ENCODE measurements at regions not wholly inside any gene's neighbourhood (a gene's known extent, or its start where the extent isn't known, plus 50 kb on each side); places are given as distances from the start of the nearest gene placed in this dataset.

DNA sequence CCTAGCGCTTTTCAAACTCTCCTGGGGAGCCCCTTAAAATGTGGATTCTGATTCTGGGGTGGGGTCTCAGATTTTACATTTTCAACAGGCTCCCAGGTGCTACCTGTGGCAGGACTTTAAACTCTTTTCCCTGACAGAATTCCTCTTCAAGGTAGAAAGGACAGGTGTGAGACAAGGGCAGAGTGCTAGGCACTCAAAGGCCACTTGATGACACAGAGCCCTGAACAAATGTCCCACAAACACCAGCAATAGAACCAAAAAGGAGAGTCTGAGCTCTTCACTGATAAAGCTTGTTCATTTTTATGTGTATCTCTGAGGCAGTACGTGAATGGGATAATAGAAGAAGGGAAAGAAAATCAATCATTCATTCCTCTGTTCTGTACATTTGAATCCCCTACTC is 77.7 kb upstream of the PELI1 start:
- H3K27ac ChIP-seq, result no peak overlapping the region
- TF ChIP-seq ZFX (IDR thresholded peaks at IDR 0.05; ENCODE audit: borderline replicate concordance), result no peak

DNA sequence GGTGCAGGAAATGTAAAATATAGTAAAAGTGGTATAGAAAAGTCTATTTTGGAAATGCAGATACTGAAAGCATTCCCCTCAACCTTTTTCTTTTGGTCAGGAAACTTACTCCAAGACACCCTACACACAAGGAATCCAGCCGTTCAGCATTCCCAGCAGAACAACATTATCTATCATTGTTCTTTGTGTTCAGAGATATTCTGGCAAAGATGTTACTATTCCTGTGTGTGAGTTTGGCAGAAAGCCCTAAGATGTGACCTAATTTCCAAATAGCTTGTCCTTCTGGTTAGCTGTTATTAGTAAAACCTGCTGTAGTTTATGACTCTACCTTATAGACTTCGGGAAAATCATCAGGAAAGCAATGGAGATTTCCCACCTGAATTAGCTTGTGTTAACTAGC is 78.1 kb upstream of the PELI1 start:
- H3K27ac ChIP-seq, result no peak overlapping the region
- no peak for TF ChIP-seq ZFX (IDR thresholded peaks at IDR 0.05; ENCODE audit: borderline replicate concordance)
- TF ChIP-seq, protein P1, sequence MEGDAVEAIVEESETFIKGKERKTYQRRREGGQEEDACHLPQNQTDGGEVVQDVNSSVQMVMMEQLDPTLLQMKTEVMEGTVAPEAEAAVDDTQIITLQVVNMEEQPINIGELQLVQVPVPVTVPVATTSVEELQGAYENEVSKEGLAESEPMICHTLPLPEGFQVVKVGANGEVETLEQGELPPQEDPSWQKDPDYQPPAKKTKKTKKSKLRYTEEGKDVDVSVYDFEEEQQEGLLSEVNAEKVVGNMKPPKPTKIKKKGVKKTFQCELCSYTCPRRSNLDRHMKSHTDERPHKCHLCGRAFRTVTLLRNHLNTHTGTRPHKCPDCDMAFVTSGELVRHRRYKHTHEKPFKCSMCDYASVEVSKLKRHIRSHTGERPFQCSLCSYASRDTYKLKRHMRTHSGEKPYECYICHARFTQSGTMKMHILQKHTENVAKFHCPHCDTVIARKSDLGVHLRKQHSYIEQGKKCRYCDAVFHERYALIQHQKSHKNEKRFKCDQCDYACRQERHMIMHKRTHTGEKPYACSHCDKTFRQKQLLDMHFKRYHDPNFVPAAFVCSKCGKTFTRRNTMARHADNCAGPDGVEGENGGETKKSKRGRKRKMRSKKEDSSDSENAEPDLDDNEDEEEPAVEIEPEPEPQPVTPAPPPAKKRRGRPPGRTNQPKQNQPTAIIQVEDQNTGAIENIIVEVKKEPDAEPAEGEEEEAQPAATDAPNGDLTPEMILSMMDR (IDR thresholded peaks at IDR 0.05), result no peak

DNA sequence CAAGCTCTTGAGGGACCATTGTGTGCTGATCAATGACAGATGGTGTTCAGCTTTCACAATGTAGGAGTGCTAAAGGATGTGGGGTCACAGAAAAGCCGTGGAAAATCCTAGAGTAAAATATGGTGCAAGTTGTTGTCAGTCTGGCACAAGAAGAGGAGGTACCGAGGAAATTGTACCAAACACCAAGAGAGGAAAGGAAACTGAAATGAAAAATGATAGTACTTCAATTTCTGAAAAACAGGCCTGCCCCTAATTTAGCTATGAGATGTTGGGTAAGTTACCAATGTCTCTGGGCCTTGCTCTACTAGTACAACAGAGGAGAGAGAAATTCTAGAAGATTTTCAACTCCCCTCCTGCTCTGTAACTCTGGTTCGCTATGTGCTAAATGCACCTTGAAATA is 78.8 kb upstream of the PELI1 start:
- TF ChIP-seq ZFX (IDR thresholded peaks at IDR 0.05; ENCODE audit: borderline replicate concordance), result no peak
- TF ChIP-seq, protein P1 (IDR thresholded peaks at IDR 0.05), result no peak
- H3K27ac ChIP-seq, result no peak overlapping the region

DNA sequence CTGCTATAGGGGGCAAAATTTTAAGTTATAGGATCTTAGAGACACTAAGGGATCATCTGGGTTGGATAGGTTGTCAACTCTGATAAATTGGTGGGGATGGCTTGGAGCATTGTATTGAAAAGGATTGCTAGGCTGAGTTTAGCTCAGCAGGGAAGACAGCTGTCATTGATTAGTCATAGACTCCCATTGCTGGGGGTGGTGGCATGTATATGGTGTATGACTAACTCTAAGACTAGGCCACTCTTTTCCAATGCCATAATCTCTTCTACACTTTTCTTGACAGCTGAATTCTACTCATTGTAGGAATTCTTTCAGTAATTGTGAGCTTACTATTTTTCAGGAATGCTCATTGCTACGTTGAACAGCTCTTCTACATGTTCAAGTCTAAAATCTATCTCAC is 81.3 kb upstream of the PELI1 start:
- H3K27ac ChIP-seq, result no peak overlapping the region
- no peak for TF ChIP-seq ZFX (IDR thresholded peaks at IDR 0.05; ENCODE audit: borderline replicate concordance)
- TF ChIP-seq, protein P1 (IDR thresholded peaks at IDR 0.05), result no peak

DNA sequence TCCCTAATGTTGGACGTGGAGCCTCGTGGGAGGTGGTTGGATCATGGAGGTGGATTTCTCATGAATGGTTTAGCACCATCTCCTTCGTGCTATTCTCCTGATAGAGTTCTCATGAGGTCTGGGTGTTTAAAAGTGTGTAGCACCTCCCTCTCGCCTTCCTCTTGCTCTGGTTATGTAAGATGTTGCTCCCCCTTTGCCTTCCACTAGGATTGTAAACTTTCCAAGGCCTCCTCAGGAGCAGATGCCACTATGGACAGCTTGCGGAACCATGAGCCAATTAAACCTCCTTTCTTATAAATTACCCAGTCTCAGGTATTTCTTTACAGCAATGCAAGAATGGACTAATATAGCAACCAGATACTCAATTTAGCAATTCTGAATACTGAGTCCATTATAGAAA is 82.4 kb upstream of the PELI1 start:
- H3K27ac ChIP-seq, result no peak overlapping the region
- no peak for TF ChIP-seq ZFX (IDR thresholded peaks at IDR 0.05; ENCODE audit: borderline replicate concordance)
- TF ChIP-seq, protein P1 (IDR thresholded peaks at IDR 0.05), result no peak

DNA sequence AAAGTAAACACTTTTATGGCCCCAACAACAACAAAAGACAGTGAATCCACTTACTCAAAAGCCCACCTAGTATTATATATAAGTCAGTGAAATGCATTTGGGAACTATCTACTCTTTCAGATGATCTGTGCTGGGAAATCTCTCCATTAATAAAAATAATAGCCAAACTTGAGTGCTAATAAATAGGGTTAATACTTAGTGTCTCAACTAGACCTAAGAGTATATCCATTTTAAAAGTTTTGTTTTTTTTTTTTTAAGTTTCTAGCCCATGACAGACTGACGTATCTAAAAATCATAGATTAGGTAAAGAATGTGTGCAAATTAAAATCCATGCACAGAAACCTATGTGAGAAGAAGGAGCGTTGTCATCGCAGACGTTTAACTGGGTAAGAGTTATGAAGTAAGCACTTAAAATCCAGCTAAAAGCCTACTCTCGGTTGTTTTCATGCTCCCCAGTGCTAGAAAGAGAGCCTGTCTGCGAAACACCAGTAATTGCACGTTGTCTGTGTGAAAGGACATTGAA is 83.4 kb upstream of the PELI1 start:
- H3K27ac ChIP-seq, result no peak overlapping the region
- TF ChIP-seq ZFX (IDR thresholded peaks at IDR 0.05; ENCODE audit: borderline replicate concordance), result no peak
- TF ChIP-seq, protein P1 (IDR thresholded peaks at IDR 0.05), result no peak

DNA sequence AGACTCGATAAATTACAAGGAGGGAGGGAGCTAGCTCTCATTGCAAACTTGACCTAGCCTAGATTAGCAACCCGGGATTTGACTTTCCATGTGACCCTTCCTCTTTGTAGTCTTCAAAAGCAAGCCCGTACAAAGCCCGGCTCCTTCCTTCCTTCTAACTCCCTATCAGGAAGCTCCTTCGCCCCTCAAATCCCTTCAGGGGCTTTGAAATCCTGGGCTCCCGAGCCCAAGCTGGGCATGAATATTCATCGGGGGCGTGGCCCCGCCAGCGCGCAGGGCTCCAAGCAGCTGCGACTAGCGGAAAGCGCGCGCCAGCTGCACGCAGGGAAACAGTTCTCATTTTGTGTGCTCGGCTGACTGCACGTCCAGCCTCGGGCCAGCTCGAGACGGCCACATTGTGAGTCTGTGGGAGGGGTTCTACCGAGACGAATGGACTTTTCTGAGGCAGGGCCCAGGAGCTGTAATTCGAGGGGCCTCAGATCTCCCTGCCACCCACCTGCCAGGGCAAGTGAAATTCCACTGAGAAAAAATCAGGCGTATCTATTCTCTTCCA is 84.0 kb upstream of the PELI1 start:
- H3K27ac ChIP-seq, result 0 out of 2 replicates have a peak overlapping the region, but pooled peaks have one; percentile 25

More for the DNA sequence above, 84.0 kb upstream of the PELI1 start:
- no peak for TF ChIP-seq ZFX (IDR thresholded peaks at IDR 0.05; ENCODE audit: borderline replicate concordance)
- TF ChIP-seq, protein P1 (IDR thresholded peaks at IDR 0.05), result no peak

All from 22Rv1 (cell line).